ENCODE measurements at regions not wholly inside any gene's neighbourhood (a gene's known extent, or its start where the extent isn't known, plus 50 kb on each side); places are given as distances from the start of the nearest gene placed in this dataset.
A peak's percentile ranks its signal among the peaks of the same experiment; 100 is the strongest.

DNA sequence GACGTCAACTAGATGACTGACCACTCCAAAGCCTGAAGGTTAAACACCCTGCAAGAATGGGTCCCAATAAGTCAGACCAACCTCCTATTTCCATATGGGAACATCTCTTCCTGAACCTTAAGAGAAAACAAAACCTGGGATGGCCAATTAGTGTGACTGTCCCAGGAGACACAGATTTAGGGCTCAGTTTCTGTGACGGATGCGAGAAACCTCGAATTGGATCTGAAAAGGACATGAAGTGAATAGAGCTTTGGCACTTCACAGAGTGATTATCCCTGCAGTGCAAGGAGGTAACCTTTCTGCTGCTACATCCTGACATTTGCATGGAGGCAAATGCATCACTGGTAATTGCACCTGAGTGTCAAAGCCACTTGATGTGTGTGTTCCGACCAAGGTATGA lies 442.2 kb upstream of the KLF12 start:
- H3K36me3 ChIP-seq: no peaks in the 10 kb centered on the region
- Mint-ChIP-seq H3K27me3 (ENCODE audit: insufficient read depth, low read depth) (peaks cover 2% of the 10 kb centered on the region), H3K4me1 (peaks cover 23% of the 10 kb centered on the region), H3K36me3 (peaks cover 2% of the 10 kb centered on the region), H3K9me3 (peaks cover 3% of the 10 kb centered on the region), H3K27ac (peak overlapping the region; percentile 90), H3K4me3 (peak overlapping the region; percentile 84)
- H3K9me3 ChIP-seq (ENCODE audit: low read depth): no peaks in the 10 kb centered on the region
- no peaks in the 10 kb centered on the region for H3K79me2 ChIP-seq (ENCODE audit: low read depth)
- DNase-seq (ENCODE audit: low spot score): no peak
- H3K4me3 ChIP-seq: no peak overlapping the region
- peak overlapping the region; percentile 88 for H3K4me2 ChIP-seq
- H4K20me1 ChIP-seq (ENCODE audit: low read depth): no peaks in the 10 kb centered on the region
- H3K4me1 ChIP-seq: peaks cover 34% of the 10 kb centered on the region
- peaks cover 23% of the 10 kb centered on the region for H3F3A ChIP-seq (ENCODE audit: low read depth)
- TF ChIP-seq, protein P1, sequence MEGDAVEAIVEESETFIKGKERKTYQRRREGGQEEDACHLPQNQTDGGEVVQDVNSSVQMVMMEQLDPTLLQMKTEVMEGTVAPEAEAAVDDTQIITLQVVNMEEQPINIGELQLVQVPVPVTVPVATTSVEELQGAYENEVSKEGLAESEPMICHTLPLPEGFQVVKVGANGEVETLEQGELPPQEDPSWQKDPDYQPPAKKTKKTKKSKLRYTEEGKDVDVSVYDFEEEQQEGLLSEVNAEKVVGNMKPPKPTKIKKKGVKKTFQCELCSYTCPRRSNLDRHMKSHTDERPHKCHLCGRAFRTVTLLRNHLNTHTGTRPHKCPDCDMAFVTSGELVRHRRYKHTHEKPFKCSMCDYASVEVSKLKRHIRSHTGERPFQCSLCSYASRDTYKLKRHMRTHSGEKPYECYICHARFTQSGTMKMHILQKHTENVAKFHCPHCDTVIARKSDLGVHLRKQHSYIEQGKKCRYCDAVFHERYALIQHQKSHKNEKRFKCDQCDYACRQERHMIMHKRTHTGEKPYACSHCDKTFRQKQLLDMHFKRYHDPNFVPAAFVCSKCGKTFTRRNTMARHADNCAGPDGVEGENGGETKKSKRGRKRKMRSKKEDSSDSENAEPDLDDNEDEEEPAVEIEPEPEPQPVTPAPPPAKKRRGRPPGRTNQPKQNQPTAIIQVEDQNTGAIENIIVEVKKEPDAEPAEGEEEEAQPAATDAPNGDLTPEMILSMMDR (IDR thresholded peaks at IDR 0.05): no peak
- H3K27ac ChIP-seq: no peak overlapping the region
- H3K27me3 ChIP-seq: no peaks in the 10 kb centered on the region
- no peak overlapping the region for H3K9ac ChIP-seq
- H2AFZ ChIP-seq (replicated peaks): peak overlapping the region; percentile 97

DNA sequence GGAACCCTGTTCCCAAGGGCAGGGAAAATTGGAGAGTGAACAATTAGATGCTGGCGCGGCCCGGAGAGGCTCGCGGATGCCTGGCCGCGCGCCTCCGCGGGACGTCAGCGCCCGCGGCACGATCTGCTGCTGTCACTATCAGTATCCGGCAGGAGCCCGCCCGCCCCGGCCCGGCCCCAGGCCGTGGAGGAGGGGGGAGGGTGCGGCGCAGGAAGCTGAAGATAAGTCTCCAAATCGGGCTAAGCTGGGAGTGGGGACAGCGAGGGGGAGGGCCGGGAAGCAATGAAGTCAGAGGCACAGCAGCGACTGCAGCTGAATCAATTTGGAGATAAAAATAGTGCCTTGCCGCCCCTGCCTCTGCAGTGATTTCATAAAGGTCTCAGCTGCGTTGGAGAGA lies 441.5 kb upstream of the KLF12 start:
- Mint-ChIP-seq H3K9me3 (peaks cover 3% of the 10 kb centered on the region), H3K4me1 (peaks cover 23% of the 10 kb centered on the region), H3K4me3 (peak overlapping the region; percentile 84), H3K27me3 (ENCODE audit: insufficient read depth, low read depth) (peaks cover 2% of the 10 kb centered on the region), H3K36me3 (peaks cover 2% of the 10 kb centered on the region), H3K27ac (peak overlapping the region; percentile 92)
- peak overlapping the region; percentile 47 for H3K4me3 ChIP-seq
- peak overlapping the region; percentile 88 for H3K4me2 ChIP-seq
- H3K79me2 ChIP-seq (ENCODE audit: low read depth): no peaks in the 10 kb centered on the region
- peaks cover 23% of the 10 kb centered on the region for H3F3A ChIP-seq (ENCODE audit: low read depth)
- peaks cover 34% of the 10 kb centered on the region for H3K4me1 ChIP-seq
- no peak overlapping the region for H3K27ac ChIP-seq
- no peak overlapping the region for H3K9ac ChIP-seq
- H3K9me3 ChIP-seq (ENCODE audit: low read depth): no peaks in the 10 kb centered on the region
- peak; percentile 86 for DNase-seq (ENCODE audit: low spot score)
- no peaks in the 10 kb centered on the region for H3K36me3 ChIP-seq
- no peaks in the 10 kb centered on the region for H3K27me3 ChIP-seq
- H2AFZ ChIP-seq (replicated peaks): peak overlapping the region; percentile 97
- no peaks in the 10 kb centered on the region for H4K20me1 ChIP-seq (ENCODE audit: low read depth)
- no peak for TF ChIP-seq EZH2 (IDR thresholded peaks at IDR 0.05)
- no peak for TF ChIP-seq EZH2phosphoT487 (IDR thresholded peaks at IDR 0.05)
- TF ChIP-seq, protein P1 (IDR thresholded peaks at IDR 0.05): no peak

- Mint-ChIP-seq H3K36me3 (peaks cover 2% of the 10 kb centered on the region), H3K4me3 (peak overlapping the region; percentile 84), H3K27ac (peak overlapping the region; percentile 92), H3K9me3 (peaks cover 3% of the 10 kb centered on the region), H3K4me1 (peaks cover 23% of the 10 kb centered on the region), H3K27me3 (ENCODE audit: insufficient read depth, low read depth) (peaks cover 2% of the 10 kb centered on the region)
- no peak overlapping the region for H3K27ac ChIP-seq
- peaks cover 34% of the 10 kb centered on the region for H3K4me1 ChIP-seq
- no peaks in the 10 kb centered on the region for H3K9me3 ChIP-seq (ENCODE audit: low read depth)
- no peaks in the 10 kb centered on the region for H3K27me3 ChIP-seq
- no peaks in the 10 kb centered on the region for H3K36me3 ChIP-seq
- no peaks in the 10 kb centered on the region for H4K20me1 ChIP-seq (ENCODE audit: low read depth)
- peaks cover 23% of the 10 kb centered on the region for H3F3A ChIP-seq (ENCODE audit: low read depth)
- H3K4me3 ChIP-seq: peak overlapping the region; percentile 47
- H3K9ac ChIP-seq: no peak overlapping the region
- DNase-seq (ENCODE audit: low spot score): no peak
- peak overlapping the region; percentile 97 for H2AFZ ChIP-seq (replicated peaks)
- no peaks in the 10 kb centered on the region for H3K79me2 ChIP-seq (ENCODE audit: low read depth)
- peak overlapping the region; percentile 88 for H3K4me2 ChIP-seq
- TF ChIP-seq, protein P1 (IDR thresholded peaks at IDR 0.05): peak; percentile 9
- TF ChIP-seq EZH2 (IDR thresholded peaks at IDR 0.05) (no peak), EZH2phosphoT487 (IDR thresholded peaks at IDR 0.05) (no peak)
Observed at GRCh38 chr13:74574964-74575728, 440.9 kb upstream of the KLF12 start.

Measured in neural progenitor cell (in vitro differentiated cells).